ENCODE measurements at regions not wholly inside any gene's neighbourhood (a gene's known extent, or its start where the extent isn't known, plus 50 kb on each side); places are given as distances from the start of the nearest gene placed in this dataset.
"Not testable (repeated sequence)": the region's sequence is repeated elsewhere in the genome, so short reads cannot be mapped to it uniquely, and the experiment has no call there.

DNA sequence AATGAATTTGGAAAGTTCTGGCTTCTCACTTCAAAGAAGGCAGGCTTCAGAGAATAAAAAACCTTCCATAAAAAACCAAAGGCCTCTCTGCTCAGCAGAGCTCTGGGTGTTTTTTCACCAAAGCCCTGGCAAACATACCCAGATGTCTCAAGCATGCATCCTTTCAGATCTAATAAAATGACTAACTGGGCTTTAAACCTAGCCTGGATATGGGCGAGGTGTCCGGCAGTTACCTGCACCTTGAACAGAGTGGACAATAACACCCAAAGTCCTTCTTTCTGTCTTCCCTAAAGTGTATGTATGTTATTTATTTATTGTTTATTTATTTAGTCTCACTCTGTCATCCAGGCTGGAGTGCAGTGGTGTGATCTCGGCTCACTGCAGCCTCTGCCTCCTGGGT is 469.3 kb downstream of the XYLT1 start:
- no peak for DNase-seq (ENCODE audit: low read depth in 3 of 3)

DNA sequence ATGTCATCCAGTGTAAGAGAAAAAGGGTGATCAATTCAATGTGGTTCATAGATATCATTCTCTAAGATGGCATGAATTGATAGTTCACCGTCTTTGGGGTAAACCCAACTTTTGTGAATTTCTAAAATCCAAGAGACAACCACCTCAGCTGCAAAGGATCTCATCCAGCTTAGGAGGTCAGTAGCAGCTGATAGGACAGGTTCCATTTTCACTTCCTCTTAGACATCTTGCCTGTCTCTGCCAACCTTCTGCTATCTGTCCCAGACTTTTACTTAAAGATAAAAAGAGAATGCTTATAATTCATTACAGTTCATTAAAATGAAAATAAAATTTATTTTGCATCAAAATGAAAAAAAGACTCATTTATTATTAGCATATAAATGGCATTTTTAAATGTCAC is 468.2 kb downstream of the XYLT1 start:
- no peak for DNase-seq (ENCODE audit: low read depth in 3 of 3)

DNA sequence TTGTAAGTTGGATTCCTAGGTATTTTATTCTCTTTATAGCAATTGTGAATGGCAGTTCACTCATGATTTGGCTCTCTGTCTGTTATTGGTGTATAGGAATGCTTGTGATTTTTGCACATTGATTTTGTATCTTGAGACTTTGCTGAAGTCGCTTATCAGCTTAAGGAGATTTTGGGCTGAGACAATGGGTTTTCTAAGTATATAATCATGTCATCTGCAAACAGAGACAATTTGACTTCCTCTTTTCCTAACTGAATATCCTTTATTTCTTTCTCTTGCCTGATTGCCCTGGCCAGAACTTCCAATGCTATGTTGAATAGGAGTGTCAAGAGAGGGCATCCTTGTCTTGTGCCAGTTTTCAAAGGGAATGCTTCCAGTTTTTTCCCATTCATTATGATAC is 464.8 kb downstream of the XYLT1 start:
- DNase-seq (ENCODE audit: low read depth in 3 of 3): not testable (repeated sequence)

DNA sequence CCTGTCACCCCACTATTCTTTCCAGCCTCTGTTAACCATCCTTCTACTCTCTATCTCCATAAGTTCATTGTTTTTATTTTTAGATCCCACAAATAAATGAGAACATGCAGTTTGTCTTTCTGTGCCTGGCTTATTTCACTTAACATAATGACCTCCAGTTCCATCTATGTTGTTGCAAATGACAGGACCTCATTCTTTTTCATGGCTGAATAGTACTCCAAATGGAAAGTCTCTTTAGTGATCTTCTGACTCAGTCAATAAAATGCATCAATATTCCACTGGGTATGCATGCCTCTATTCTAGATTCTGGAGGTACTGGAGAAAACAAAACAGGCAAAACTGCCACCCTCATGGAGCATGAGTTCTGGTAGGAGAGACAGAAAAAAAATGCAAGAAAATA is 459.0 kb downstream of the XYLT1 start:
- DNase-seq (ENCODE audit: low read depth in 3 of 3): no peak

DNA sequence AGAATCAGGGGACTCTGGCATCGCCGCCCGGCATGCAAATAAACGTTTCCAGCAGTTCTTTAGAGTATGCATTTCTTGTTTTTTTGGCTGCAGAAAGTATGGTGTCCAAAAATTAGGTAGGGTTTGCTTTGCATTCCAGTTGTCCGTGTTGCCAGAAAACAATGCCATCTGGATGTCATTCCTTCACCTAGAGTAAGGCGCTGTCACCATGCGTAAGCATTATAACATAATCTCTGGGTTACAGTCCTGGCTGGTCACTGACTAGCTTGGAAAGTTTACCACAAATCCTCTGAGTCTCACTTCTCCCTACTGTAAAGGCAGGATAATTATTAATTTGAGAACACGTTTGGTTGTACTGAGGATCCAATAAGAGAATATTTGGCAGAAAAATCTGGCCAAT is 457.7 kb downstream of the XYLT1 start:
- no peak for DNase-seq (ENCODE audit: low read depth in 3 of 3)

DNA sequence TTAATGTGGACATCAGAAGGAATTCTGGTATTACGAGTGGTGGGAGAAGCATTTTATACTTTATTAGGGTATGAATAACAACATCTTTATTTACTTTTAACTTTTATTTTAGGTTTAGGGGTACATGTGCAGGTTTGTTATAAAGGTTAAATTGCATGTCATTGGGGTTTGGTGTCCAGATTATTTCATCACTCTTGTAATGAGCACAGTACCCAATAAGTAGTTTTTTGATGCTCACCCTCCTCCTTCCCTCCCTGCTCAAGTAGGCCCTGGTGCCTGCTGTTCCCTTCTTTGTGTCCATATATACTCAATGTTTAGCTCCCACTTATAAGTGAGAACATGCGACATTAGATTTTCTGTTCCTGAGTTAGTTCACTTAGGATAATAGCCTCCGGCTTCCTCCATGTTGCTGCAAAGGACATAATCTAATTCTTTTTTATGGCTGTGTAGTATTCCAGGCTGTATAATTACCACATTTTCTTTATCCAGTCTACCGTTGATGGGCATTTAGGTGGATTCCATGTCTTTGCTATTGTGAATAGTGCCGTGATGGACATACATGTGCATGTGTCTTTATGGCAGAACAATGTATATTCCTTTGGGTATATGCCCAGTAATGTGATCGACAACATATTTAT is 456.2 kb downstream of the XYLT1 start:
- DNase-seq (ENCODE audit: low read depth in 3 of 3): no peak

- no peak for DNase-seq (ENCODE audit: low read depth in 3 of 3)
Observed at GRCh38 chr16:17015702-17016101, 455.1 kb downstream of the XYLT1 start.

GRCh38 chr16:17017442-17017841 is 453.3 kb downstream of the XYLT1 start:
- no peak for DNase-seq (ENCODE audit: low read depth in 3 of 3)

DNA sequence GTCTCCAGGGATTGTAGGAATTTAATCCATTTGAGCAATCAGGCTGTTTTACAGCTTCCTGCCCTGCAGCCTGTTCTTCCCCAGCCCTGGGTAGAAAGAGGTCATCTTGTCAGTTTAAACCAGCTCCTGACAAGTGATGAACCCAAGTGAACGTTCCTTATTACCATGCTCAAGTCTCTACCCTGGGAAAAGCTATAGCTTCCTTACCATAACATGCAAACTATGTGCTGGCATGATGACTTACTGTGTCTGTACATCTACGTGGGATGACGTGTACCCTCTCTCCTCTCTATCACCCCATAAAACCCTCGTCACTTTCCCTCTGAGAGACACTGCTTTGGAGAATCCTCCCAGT is 452.2 kb downstream of the XYLT1 start:
- DNase-seq (ENCODE audit: low read depth in 3 of 3): no peak

DNA sequence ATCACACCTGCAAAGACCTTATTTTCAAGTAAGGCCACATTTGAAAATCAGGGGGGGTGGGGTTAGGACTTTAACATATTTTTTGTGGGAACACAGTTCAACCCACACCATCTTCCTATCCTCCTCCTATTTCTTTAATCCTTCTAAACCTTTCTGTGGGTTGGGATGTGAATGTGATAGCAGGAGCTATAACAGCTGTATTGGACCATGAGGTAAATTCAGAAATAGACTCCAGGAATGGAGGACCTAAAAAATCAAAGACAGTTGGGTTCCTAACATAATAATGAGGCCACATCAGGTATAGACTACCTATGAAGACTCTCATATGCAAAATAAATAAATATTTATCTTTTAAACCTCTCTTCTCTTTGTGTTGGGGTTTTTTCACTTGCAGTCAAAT is 451.4 kb downstream of the XYLT1 start:
- DNase-seq (ENCODE audit: low read depth in 3 of 3): no peak

- no peak for DNase-seq (ENCODE audit: low read depth in 3 of 3)
Observed at GRCh38 chr16:17023606-17024005, 447.2 kb downstream of the XYLT1 start.

DNA sequence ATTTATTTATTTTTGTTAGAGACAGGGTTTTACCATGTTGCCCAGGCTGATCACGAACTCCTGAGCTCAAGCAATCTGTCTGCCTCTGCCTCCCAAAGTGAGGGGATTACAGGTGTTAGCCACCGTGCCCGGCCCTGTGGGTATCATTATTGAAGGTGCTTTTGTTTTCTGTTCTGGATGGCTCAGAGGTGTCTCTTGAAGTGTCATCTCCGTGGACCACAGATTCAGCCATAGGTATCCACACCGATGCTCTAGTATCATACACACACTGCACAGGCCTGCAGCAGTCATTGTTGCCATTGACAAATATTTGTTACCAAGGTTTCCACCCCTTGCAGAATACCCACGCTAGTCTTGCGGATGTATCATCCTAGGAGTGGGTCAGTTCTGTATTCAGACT is 446.2 kb downstream of the XYLT1 start:
- DNase-seq (ENCODE audit: low read depth in 3 of 3): no peak

- no peak for DNase-seq (ENCODE audit: low read depth in 3 of 3)
Observed at GRCh38 chr16:17026600-17027242, 444.0 kb downstream of the XYLT1 start.

DNA sequence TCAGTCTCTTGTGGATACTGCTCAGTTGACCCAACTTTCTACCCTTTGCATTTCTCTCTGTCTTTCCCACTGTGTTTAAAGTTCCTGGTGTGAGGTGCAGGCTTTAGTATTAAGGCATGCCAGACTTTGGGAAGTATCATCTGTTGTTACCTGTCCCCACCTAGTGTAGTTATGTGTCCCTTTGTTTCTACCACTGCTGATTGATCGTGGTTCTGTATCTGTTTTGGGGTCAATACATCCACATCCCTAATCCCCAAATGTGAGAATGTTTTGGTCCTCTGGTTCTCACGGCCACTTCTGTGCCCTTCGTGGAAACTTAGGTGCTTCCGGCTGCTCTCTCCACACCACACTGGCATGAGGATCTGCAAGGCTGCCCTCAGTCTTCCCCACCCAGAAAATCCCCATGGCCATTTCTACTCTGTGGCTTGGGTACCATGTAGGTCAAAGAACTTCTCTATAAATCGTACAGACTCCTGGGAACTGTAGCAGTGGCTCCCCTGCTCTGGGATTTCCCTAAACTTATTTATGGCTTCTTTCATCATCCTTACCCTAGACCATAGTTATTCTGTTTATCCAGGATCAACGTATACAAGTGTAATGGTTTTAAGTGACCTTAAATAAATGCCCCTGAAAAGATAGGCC is 443.2 kb downstream of the XYLT1 start:
- DNase-seq (ENCODE audit: low read depth in 3 of 3): no peak

DNA sequence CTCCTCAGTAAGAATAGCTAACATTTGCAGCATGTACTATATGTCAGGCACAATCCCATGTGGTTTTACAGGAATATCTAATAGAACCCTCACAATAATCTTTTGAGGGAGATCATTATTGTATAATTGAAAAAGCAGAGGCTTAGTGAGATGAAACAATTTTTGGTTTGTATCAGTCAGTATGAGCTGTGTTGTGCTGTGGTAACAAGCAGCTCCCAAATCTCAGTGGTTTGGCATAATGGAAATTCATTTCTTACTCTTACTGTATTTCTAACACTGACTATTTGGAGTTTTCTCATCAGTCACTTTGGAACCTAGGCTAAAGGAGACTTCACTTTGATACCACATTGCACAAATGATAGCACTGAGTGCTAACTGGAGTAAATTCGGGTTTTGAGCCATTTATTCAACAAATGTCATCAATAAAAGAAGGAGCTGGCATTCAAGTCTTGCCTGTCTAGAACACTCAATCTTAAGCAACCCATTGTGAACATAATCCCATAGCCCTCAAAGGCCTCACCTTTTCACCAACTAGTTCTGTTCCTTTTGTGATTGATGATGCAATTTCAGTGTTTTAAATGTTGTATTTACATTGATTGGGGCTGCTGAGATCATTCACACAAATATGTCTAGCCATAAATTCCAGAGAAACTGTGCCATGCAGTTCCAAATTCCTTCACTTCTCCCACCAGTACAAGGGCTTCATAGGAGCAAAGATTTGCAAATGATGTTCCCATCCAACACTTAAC is 441.0 kb downstream of the XYLT1 start:
- no peak for DNase-seq (ENCODE audit: low read depth in 3 of 3)

DNA sequence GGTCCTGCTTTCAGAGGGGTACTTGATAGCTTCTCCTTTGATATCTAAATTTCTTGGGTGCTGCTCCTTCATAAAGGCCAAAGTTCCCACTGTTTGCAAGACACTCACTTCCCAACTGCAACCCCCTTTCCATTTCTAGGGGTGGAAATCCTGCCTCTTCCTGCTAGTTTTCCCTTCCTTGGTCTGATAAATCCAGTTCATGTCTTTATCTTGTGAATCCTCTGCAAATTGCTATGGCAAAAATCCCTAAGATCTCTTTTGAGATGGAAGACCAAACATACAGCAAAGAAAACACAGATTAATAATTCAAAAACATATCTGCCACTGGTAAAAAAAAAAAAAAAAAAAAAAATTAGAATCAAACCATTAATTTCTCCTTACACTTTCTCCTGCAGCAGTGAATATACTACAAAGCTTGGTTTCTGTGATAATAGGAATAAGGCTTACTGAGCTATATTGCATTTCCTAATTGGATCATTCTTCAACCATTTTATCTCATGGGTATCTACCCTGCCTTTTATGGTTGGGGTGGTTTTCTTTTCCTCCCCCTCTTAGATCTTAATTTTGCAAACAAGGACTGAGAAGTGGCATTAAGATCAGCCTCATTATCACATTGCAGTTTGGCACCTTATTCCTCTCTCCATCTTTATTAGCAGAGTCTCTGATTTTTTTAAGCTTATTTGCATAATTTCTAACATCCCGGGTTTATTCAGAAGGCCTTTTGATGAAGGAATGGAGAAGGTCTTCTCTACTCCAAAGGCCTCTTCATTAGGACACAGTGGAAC is 439.1 kb downstream of the XYLT1 start:
- DNase-seq (ENCODE audit: low read depth in 3 of 3): no peak

DNA sequence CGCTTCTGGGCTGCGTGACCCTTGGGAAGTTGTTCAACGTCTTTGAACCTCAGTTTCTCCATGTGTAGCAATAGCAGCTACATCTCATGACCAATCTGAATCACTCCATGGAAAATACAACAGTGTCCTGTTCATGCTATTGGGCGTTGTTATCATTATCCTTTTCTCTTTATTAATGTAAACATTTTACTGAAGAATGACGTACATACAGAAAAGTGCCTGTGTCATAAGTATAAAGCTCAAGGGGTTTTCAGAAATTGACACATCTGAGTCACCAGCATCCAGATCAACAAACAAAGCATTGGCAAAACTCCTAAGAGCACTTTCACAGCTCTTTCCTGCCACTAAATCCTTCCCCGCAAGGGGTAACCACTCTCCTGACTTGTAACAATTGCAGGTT is 438.4 kb downstream of the XYLT1 start:
- DNase-seq (ENCODE audit: low read depth in 3 of 3): no peak

DNA sequence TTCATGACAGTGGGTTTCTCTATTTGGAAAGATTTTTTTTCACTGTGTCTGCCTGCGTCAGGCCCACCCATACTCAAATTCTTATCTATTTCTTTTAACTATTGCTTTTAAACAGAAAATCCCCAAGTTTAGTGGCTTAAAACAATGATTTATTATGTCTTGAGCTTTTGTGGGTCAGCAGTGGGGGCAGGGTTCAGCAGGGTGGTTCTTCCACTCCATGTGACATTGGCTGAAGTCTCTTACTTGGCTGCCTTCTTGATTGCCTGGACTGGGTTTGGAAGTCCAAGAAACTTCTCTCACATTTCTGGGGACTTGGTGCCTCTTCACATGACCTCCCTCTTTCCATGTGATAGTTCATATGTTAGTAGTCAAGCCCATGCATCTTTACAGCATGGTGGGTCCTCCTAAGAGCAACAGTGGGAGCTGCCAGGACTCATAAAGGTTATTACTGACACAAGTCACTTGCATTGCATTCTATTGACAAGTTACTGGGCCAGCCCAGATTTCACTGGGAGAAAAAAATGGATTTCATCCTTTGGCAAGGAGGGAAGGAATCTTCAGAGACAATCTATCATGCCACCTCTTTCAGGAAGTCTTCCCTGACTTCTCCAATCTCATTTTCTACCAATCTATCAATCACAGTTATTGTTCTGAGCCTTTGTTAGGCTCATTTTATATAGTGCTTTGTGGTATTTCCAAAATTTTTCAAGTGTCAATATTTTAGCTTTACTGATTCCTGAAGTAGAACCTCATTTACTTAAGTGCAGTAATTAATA is 436.1 kb downstream of the XYLT1 start:
- DNase-seq (ENCODE audit: low read depth in 3 of 3): no peak

DNA sequence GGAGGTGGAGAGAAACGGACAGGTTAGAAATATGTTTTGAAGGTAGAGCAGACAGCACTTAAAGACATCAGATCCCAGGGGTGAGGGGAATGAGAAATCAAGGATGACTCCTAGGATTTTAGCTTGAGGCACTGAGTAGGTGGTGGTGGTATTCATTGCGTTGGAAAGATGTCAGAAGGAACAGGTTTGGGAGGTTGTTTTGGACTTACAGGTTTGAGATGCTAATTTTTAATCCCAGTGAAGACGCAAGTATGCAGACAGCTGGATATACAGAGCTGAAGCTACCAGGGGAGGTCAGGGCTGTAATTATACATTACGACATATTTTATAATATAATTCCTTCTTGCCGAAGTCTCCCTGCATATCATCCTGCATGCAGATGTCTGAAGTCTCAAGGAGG is 433.3 kb downstream of the XYLT1 start:
- DNase-seq (ENCODE audit: low read depth in 3 of 3): no peak

DNA sequence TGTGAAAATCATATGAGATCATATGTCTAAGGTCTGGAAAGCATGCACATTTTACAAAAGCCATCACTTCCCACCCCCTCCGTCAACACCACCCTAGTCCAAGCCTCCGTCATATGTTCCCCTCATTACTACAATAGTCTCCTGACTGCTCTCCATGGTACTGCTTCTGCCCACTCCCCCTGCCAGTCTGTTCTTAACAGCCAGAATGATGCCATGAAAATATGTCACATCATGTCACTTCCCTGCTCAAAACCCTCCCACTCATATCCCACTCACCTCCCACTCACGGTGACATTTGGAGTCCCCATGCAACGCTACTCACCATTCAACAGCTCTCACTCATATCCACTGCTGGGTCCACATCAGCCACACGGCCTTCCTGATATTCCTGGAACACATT is 432.3 kb downstream of the XYLT1 start:
- no peak for DNase-seq (ENCODE audit: low read depth in 3 of 3)

DNA sequence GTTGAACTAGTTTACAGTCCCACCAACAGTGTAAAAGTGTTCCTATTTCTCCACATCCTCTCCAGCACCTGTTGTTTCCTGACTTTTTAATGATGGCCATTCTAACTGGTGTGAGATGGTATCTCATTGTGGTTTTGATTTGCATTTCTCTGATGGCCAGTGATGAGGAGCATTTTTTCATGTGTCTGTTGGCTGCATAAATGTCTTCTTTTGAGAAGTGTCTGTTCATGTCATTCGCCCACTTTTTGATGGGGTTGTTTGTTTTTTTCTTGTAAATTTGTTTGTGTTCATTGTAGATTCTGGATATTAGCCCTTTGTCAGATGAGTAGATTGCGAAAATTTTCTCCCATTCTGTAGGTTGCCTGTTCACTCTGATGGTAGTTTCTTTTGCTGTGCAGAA is 421.7 kb downstream of the XYLT1 start:
- not testable (repeated sequence) for DNase-seq (ENCODE audit: low read depth in 3 of 3)
